GM18867 (cell line): ENCODE measurements at regions not wholly inside any gene's neighbourhood (a gene's known extent, or its start where the extent isn't known, plus 50 kb on each side); places are given as distances from the start of the nearest gene placed in this dataset.

ENCODE experiments used
- ATAC-seq: cut with Tn5 transposase; IDR thresholded peaks from one replicate; pipeline ENCODE4 v1.9.1; 2021; ENCODE audit warnings: mild to moderate bottlenecking, moderate library complexity; ENCODE audit not compliant: unreplicated experiment

DNA sequence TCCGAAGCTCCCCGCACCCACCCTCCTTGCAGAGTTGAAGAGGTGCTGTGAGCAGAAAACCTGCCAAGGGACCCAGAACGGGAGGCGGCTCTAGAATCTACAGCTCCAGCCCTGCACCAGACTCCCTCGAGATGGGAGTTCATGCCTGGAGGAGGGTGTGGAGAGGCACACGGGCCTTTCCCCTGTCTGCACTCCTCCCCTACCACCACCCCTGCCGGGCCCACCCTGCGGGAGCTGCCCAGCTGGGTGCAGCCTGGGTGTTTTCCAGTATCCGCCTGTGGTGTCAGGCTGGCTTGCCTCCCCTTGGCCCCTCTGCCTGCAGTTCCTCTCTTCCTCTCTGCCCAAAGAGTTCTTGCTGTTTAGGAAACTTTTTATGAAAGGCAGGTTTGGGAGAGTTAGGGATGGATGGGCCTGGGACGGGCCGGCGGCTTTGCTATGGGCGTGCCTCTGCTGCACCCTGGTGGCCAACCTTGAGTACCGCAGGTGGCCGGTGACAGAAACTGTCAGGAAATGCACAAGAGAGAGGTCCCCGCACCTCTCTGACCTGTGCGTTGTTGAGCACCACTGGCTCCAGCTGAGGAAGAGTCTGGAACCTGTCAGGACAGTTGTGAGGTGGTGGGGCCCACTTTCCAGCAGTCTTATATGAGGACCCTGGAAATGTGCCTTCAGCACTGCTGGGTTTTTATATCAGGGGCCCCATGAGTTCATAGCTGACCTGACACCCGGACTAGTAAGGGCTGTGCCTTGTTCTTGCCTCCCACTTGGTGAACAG, 354.1 kb downstream of the SEC14L1 start:
- no peak for ATAC-seq

DNA sequence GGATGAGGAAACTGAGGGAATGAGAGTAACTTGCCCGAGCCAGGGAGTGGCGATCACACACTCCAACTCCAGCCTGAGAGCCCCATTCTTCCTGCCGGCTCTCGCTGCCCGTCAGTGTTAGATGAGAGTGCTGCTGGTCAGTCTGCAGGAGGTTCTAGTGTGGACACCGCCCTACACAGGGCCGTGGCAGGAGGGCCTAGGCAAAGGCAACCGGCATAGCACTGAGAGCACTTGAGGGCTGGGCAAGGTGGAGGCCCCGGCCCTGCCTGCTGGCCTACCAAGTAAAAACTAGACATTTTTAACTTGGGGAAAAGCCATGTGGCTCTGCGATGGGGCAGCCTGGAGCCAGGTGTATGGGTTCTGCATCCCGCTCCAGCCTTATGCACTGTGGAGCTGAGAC, 354.8 kb downstream of the SEC14L1 start:
- no peak for ATAC-seq

DNA sequence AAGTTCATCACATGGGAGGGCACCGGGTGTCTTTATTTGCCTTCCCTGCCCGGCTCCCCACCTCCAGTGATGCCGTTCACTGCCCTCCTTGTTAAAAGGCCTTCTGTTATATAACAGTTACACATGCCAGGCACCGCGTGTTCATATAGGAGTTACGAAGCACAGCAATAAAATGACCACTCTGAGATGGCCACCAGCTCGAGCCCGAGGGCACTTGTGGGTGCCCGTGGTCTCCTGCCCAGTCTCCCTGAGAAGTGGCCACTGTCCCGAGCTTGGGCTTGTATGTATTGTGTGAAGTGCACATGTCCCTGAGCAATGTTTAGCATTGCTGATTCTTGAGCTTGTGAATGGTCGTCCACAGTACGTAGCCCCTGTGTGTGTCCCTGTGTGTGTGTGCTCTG, 355.6 kb downstream of the SEC14L1 start:
- no peak for ATAC-seq

DNA sequence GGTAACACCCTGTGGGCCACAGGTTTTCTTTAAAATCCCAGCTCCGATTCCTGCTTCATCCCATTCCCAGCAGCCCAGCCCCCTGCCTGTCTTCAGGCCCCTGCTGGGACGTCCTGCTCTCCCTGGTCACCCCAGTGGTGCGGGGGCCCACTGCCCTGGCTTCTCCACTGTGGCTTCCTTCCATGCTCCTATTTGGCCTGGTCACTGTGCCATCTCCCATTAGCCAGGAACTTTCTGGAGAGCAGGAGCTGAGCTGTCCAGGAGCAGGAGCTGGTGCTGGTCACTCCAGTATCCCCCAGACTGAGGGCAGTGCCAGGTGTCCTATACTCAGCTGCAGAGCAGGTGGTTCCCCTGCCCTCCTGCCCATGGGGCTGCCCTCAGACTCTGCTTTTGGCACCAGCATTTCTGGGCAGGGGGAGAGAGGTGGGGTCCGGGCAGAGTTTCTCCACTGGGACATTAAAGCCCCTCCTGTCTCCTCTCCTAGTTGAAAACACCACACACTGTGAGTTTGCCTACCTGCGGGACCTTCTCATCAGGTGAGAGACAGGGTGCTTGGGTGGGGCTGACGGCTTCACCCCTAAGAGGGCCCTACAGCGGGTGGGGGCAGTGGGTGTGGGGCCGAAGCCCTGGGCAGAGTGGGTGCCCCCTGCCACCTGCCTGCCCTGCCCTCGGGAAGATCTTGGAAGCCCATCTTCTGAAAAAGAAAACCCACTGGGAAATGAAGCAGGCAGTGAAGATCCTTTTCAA, 356.2 kb downstream of the SEC14L1 start:
- ATAC-seq = no peak

DNA sequence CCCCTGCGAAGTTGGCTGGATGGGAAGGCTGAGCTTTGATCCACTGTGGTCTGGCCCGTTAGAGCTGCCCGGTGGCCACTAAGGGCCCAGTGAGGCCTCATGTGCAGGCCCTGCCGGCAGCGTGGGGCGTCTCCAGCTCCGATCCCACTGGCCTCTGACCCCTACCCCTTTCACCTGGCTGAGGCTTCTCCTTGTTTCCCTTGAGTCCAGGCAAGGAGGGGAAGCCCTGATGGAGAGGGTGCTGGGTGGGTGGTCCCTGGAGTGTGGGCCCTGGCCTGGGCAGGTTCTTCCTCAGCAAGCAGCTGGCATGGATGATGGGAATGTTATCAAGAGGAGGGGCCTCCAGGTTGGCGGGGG, 356.8 kb downstream of the SEC14L1 start:
- ATAC-seq = no peak

DNA sequence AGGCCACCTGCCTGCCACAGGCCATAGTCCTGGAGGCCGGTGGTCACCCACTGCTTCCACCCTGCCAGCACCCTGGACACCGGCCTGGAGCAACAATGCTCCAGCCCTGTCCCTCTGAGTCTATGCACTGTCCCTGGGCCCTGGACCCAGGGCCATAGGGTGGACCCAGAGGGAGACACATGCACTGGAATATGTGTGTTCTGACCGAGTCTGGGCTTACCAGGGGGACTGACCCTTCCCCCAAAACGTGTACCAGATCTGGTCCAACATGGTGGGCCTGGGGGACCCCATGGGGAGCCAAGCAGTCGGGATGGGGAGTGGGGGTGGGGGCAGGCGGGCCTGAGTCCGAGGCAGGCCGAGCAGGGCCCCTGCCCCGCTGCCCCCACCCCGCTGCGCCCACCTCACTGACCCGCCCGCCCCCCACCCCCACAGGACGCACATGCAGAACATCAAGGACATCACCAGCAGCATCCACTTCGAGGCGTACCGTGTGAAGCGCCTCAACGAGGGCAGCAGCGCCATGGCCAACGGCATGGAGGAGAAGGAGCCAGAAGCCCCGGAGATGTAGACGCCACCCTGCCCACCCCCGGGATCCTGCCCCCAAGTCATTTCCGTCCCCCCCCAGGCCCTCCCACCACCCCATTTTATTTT, 357.4 kb downstream of the SEC14L1 start:
- no peak for ATAC-seq

DNA sequence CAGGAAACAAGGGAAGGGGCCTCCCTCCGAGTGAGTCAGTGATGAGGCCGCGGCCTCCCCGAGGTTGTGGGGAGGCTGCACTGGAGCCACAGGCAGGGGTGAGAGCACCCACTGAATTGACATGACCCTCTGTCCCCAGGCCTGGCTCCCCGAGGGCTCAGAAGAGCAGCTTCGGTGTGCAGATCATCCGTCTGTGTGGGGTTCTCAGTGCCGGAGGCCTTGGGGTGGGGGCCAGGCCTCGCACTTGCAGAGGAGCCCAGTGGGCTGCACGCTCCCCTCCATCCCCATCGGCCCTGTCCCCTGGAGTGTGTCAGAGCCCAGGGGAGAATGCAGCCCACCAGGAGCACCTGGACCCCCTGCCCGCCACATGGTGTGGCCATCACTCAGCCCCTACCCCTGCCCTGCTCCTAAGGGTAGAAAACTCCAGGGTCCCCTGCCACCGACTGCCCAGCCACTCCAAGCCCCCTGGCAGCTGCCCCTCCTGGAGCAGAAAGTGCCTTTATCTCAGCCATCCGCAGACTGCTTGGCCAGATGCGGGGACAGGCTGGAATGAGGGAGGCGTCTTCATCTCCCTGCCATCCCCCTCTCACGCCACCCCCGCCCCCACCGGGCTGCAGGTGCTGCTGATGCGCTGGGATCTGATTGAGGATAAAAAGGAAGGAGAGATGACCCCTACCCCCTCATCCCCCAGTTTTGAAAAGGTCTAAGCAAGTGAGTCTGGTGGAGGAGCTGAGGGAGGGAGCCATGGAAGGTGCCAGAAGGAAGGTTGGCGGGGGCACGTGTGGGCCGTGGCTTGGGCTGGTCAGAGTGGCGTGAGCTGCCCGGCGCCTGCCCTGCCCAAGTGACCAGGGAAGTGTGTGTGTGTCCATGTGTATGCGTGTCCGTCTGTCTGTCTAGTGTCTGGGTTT, 358.3 kb downstream of the SEC14L1 start:
- no peak for ATAC-seq

DNA sequence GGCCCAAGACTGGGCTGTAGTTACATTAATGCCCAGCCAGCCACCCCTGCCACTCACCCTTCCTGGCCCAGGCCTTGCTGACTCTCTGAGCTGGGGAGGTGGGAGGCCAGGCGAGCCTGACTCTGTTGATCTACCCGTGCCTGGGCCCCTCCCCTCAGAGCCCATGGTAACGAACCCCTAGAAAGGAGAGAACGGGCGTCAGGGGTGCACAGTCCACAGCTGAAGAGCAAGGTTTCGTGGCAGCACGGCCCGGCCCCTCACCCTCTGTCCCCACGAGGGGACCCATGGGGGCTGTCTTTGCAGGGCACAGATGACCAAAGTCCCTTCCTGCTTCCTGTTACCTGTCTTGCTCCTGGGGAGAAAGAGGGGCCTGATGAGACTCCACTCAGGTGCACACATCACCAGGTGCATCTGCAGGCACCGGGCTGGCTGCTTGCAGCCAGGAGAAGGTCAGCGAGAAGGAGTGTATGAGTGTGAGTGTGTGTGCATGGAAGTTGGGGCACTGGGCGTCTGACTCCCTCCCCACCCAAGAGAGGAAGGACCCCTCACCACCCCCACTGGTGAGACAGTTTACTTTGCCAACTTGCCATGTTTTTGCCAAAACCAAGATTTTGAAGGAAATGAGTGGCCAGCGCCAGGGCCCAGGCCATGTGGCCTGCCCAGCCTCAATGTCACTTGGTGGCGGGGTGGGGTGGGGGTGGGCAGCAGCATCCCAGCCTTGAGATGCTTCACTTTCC, 359.1 kb downstream of the SEC14L1 start:
- no peak for ATAC-seq

DNA sequence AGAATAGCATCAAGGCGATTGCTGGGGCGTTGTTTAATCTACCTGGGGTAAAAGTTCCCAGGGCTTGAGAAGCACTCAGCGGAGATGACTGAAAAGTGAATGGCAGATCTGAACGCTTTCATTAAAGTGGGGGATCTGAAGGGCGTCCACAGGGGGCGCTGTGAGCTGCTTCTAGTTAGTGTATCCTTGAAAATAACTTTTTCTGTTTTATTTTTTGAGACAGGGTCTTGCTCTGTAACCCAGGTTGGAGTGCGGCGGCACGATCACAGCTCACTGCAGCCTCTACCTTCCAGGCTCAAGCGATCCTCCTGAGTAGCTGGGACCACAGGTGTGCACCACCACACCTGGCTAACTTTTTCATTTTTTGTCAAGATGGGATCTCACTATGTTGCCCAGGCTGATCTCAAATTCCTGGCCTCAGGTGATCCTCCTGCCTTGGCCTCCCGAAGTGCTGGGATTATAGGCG, 360.4 kb downstream of the SEC14L1 start:
- ATAC-seq = no peak

DNA sequence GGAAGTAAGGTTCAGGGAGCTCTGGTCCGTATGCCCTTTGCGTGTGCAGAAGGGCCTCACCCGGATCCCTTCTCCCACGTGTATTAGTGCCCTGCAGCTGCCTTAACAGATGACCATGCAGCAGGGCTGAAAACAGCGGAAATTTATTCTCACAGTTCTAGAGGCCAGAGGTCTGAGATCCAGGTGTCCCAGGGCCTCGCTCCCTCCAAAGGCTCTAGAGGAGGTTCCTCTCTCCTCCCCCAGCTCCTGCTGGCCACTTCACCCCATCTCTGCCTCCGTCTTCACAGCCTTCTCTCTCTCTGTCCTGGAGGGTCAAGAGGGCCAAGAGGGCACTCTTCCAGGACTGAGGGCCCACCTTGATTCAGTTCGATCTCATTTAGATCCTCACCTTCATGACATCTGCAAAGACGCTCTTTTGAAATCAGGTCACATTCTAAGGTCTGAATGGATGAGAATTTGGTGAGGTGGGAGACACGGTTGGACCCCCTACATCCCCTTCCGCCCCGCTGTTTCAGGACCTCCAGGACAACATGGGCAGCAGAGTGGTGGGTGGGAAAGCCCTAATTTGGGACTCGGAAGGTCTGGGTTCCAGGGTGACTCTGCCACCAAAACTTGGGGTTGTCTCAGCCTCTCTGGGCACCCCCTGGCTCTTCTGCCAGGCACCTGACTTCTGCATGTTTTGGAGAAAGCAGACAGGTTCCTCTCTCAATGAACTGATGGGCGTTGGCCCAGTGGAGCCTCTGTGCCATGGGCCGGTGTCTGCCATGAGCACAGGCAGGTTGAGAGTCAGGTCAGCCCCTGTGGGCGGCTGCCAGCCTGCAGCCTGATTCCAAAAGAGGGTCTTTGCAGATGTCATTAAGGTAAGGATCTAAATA, 361.2 kb downstream of the SEC14L1 start:
- no peak for ATAC-seq

DNA sequence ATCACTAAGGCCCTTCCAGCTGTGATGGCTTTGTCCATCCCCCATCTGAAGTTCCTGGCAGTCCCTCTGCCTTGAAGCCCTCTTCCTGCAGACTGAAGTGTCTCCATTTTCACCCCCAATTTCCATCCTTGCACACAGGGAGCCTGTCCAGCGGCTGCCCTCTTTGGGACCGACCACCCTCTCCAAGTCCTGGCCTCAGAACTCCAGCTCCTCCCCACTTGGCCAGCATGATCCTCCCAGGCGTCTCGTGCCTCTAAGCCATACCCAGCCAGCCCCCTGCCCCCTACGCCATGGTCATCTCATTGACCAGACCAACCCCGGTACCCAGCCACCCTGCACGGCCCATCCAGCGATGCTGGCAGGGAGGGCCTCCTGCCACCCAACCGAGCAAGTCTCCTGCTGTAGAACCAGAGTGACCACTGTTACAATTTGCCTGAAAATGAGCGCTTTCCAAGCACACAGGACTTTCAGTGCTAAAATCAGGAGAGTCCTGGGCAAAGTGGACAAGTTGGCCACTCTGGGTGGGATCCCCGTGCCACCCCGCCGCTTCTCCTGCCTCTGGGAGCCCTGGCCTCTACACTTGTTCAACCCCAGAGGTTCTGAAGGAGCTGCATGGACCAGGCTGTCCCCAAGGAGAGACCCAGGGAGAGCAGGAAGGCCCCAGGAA, 362.0 kb downstream of the SEC14L1 start:
- no peak for ATAC-seq

DNA sequence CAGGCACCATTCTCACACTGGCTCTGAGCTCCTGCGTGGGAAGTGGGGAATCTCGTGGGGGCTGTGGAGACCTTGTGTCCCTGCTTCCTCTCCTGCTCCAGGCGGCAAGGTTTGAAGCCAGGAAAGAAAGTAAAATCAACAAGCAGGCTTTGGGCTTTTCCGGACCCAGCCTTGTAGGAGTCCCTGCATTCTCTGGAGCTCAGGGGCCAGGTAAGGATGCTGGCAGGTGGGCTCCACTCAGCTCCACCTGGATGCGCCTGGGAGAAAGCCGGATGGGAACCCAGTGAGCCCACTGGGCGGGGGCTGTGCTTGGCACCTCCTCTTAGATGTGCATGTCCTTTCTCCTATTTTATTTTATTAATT, 362.5 kb downstream of the SEC14L1 start:
- no peak for ATAC-seq

DNA sequence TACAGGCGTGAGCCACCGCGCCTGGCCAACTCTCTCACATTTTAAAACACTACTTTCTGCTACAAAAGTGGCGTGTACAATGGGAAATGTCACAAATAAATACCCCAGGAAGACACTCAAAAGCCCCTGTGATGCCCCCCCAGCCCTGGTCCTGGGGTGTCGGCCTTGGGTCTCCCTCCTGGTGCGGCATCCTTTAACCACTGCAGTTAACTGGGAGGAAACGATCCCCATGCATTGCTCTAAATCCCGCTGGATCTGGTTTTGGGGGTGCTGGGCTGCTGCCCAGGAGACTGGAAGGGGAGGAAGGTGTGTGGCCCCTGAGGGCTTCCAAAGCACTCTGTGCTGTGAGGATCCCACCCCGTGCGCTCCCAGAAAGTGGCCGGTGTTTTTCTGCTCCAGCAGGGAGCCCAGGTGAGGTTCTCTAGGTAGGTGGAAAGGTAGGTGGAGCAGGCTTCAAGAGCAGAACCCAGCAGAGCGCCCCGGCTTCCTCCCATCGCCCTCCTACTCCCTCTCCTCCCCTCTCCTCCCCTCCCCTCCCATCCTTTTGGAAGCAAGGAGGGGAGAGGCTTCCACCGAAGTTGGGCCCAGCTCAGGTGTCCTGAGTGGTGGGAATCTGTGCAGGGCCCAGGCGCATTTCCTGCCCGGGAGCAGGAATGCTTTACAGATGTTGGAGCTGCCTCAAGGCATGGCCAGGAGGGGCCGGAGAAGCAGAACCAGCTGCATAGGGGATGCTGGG, 363.3 kb downstream of the SEC14L1 start:
- ATAC-seq = no peak

DNA sequence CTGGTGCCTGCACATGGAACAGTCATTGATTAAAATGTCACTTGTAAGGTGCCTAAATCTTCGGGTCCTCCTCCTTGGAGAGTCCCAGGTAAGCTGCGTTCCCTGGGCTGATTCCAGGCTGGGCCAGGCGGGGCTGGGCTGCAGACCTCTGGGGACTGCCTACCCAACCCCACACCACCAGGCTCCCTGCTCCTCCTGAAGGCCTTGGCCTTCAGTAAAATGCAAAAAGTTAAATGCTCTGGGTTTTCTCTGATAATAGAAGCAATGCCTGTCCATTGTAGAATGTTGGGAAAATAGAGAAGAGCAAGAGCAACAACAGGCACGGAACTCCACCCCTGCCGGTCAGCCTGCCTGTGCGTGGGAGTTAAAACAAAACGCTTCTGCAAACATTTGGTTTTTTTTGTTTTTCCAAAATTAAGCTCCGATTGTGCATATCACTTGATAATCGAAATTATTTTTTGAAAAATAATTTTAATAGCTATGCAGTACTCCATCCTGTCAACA, 363.9 kb downstream of the SEC14L1 start:
- no peak for ATAC-seq

DNA sequence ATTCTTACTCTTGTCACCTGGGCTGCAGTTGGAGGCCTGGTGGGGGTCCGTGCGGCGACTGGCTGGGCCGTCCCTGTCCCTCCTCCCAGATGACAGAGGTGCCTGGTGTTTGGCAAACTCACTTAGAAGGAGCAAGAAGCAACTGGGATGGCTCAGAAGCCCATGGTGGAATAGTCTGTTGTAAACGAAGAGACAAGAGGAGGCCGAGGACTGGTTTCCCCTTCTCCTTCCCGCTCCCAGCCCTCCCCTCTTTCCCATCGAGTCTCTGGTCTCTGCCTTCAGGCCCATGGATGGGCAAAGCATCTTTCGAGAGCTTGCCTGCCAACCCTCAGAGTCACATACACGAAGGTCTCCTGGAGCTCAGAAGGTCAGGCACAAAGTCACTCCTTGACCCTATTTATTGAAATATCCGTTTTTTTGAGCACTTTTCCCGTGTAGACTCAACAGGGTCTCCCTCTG, 364.4 kb downstream of the SEC14L1 start:
- ATAC-seq = no peak

DNA sequence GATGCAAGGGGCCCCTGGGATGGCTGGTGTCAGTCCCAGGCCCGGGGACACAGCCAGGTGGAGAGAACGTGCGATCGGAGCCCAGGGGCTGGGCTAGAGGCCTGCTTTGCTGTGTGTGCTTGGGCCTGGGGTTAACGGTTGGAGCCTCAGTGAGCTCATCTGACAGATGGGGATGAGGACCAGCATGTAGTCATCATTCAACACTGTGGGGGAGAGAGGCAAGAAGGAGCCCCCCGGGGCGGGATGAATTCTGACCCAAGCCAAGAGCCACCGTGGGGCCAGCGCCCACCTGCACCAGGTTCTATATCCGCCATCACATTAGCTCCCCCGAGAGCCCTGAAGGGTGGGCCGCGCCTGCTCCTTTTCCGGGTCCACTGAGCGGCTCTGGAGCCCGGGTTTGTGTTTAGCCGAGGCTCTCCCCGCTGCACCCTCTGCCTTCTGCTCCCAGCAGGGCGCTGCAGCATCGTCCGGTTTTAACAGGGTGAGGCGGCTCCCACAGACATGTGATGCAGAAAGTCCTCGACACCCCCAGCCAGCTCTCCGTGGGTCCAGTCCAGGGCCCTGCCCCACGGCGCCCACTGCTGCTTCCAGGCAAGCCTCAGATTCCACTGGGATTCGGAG, 365.7 kb downstream of the SEC14L1 start:
- no peak for ATAC-seq

DNA sequence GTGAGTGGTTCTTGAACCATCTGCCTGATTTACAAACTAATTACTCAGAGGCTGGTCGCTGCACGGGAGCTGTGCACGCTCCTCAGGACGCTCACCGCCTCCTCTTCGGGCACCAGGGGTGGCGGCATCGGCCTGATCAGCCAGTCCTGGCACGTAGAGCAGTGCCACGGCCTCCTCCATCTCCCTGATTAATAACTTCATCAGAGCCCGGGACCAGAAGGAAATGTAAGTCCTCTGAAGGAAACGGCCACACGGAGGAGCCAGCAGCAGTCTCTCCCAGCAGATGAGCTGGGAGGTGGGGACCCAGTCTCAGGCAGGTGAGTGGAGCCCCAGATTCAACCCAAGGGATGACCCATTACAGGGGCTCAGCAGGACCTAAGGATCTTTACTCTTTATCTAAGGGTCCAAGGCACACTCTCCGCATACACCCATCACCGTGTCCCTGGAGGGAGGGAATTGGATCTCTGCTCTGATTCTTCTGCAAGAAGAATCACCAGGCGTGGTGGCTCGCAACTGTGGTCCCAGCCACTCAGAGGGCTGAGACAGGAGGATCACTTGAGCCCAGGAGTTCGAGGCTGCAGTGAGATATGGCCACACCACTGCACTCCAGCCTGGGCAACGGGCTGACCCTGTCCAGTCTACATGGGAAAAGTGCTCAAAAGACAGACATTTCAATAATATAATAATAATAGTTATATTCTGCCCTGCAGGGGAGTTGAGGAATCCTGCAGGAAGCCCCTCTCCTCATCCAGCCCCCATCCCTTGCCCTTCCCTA, 366.5 kb downstream of the SEC14L1 start:
- ATAC-seq = no peak
